K562 (cell line): ENCODE measurements at regions not wholly inside any gene's neighbourhood (a gene's known extent, or its start where the extent isn't known, plus 50 kb on each side); places are given as distances from the start of the nearest gene placed in this dataset.

Source experiments
- ATAC-seq: fragments of 200-7000 bp; cut with Tn5 transposase; 3 replicates; pipeline ENCODE4 v1.9.1; 2020; ENCODE audit warnings: moderate library complexity
- BruUV-seq: library from RNA; stranded (reverse); fragments of 400-500 nt; replicated peaks from 2 replicates; lab custom pipeline; 2021; lab: Mats Ljungman, UMichigan
- CTCF ChIA-PET: fragments of 300-600 bp; formaldehyde crosslinking; extraction: SDS; loops from one replicate; lab custom pipeline; 2021; ENCODE audit warnings: low intra/inter-chr PET ratio; lab: Yijun Ruan, JAX
- POLR2A ChIA-PET: fragments of 300-600, 350-650 bp; sonication (Branson Sonifier 250); formaldehyde crosslinking; extraction: SDS; loops from one replicate; lab custom pipeline; 2021; ENCODE audit warnings: antibody characterized with exemption, inconsistent platforms; lab: Yijun Ruan, JAX
- DNase-seq, 4 experiments: peaks; one replicate each; pipeline versions ENCODE4 v3.0.0 to v3.0.0-alpha.2; 2011 to 2018; ENCODE audit warnings: low spot score in 3 of 4, mixed read lengths in 3 of 4; ENCODE audit errors: extremely low read depth in 1 of 4
- FAIRE-seq: peaks from 2 replicates; lab custom pipeline; 2011; peaks lifted over from hg19 to GRCh38; lab: Jason Lieb, UNC
- H2AFZ ChIP-seq: 2 replicates; pipeline ENCODE4 v1.6.0; 2011; ENCODE audit warnings: low read depth, low read length, control low read depth, inconsistent platforms
- H3K27ac ChIP-seq: fragments of 200-600 bp; 3 replicates; pipeline ENCODE4 v1.8.0; 2011; ENCODE audit warnings: low read depth, mild to moderate bottlenecking, control low read depth, inconsistent platforms, low read length, moderate library complexity, mixed read lengths; ENCODE audit errors: extremely low read depth
- H3K27me3 ChIP-seq, 2 experiments: fragments of 300-600 bp in 1 of 2; 2 replicates in 1 of 2; 3 replicates in 1 of 2; pipeline versions ENCODE4 v1.6.0 to v1.8.0; 2011; ENCODE audit warnings: inconsistent platforms in 2 of 2, low read length in 2 of 2, mild to moderate bottlenecking in 1 of 2, mixed read lengths in 1 of 2, moderate library complexity in 1 of 2; ENCODE audit not compliant: control insufficient read depth in 2 of 2, insufficient read depth in 2 of 2
- H3K36me3 ChIP-seq: fragments of 300-600 bp; 3 replicates; pipeline ENCODE4 v1.8.0; 2011; ENCODE audit warnings: mild to moderate bottlenecking, low read length, inconsistent platforms; ENCODE audit not compliant: control insufficient read depth, insufficient read depth
- H3K4me1 ChIP-seq, 2 experiments: fragments of 200-600 bp in 1 of 2; replicated peaks in 1 of 2; 2 replicates in 1 of 2; 3 replicates in 1 of 2; pipeline versions ENCODE4 v1.5.1 to v1.8.0; 2011; ENCODE audit warnings: inconsistent platforms in 2 of 2, low read length in 2 of 2, mild to moderate bottlenecking in 1 of 2, mixed read lengths in 1 of 2, moderate library complexity in 1 of 2; ENCODE audit not compliant: control insufficient read depth in 2 of 2, insufficient read depth in 2 of 2
- H3K4me2 ChIP-seq: 2 replicates; pipeline ENCODE4 v1.6.1; 2011; ENCODE audit warnings: low read length, control low read depth, inconsistent platforms, mixed read lengths; ENCODE audit not compliant: insufficient read depth
- H3K4me3 ChIP-seq: fragments of 200-600 bp; sonication (generic), shearing (Covaris generic); 2 replicates; pipeline ENCODE4 v1.5.1; 2016; ENCODE audit warnings: control low read depth, inconsistent platforms
- H3K79me2 ChIP-seq: fragments of 200-600 bp; 3 replicates; pipeline ENCODE4 v1.8.0; 2011; ENCODE audit warnings: low read length, inconsistent platforms; ENCODE audit not compliant: control insufficient read depth, insufficient read depth
- H3K9ac ChIP-seq, 2 experiments: 2 replicates each; pipeline versions ENCODE4 v1.6.0 to v1.6.1; 2011; ENCODE audit warnings: low read depth in 2 of 2, low read length in 2 of 2, control low read depth in 1 of 2, inconsistent platforms in 1 of 2, mild to moderate bottlenecking in 1 of 2, mixed read lengths in 1 of 2; ENCODE audit not compliant: insufficient read depth in 1 of 2
- H3K9me1 ChIP-seq: one replicate; pipeline ENCODE4 v1.6.0; 2011; ENCODE audit warnings: inconsistent platforms, mild to moderate bottlenecking, low read length, moderate library complexity; ENCODE audit not compliant: control insufficient read depth, insufficient read depth
- H3K9me3 ChIP-seq: replicated peaks from 2 replicates; pipeline ENCODE4 v1.5.1; 2011; ENCODE audit warnings: low read depth, low read length, inconsistent platforms; ENCODE audit not compliant: control insufficient read depth, insufficient read depth
- H4K20me1 ChIP-seq: replicated peaks from 2 replicates; pipeline ENCODE4 v1.6.1; 2011; ENCODE audit warnings: low read length, inconsistent platforms, mixed read lengths; ENCODE audit not compliant: control insufficient read depth, insufficient read depth
- C11orf30 ChIP-seq: fragments of 450-650 bp; IDR thresholded peaks from 2 replicates; pipeline ENCODE4 v1.6.1; 2016; ENCODE audit warnings: low read depth, mild to moderate bottlenecking
- DMBX1 ChIP-seq: fragments of 250-450 bp; sonication (Bioruptor Pico); IDR thresholded peaks from 2 replicates; pipeline ENCODE4 v1.8.0; 2022; ENCODE audit warnings: inconsistent platforms, mild to moderate bottlenecking, moderate library complexity, borderline replicate concordance
- MAFF ChIP-seq: IDR thresholded peaks from 2 replicates; pipeline ENCODE4 v1.6.1; 2012; ENCODE audit warnings: low read length, improper control_type of control experiment
- MAFG ChIP-seq: fragments of 450-650 bp; conservative IDR thresholded peaks from 2 replicates; pipeline ENCODE4 v1.6.1; 2016; ENCODE audit warnings: missing genetic modification characterization, missing compliant biosample characterization
- MAFK ChIP-seq: IDR thresholded peaks from 2 replicates; pipeline ENCODE4 v1.6.1; 2011; ENCODE audit warnings: low read length, improper control_type of control experiment
- MCM2 ChIP-seq: fragments of 450-650 bp; IDR thresholded peaks from 2 replicates; pipeline ENCODE4 v1.6.1; 2017; ENCODE audit warnings: low read depth, mild to moderate bottlenecking
- NR3C1 ChIP-seq: sonication (generic); formaldehyde crosslinking; IDR thresholded peaks from 2 replicates; pipeline ENCODE4 v1.8.1; 2022; ENCODE audit warnings: missing genetic modification reagents
- PRMT5 ChIP-seq: sonication (generic); formaldehyde crosslinking; IDR thresholded peaks from 2 replicates; pipeline ENCODE4 v1.5.0; 2020; ENCODE audit warnings: missing genetic modification reagents
- RHOXF2B ChIP-seq: fragments of 250-450 bp; sonication (Bioruptor Pico); conservative IDR thresholded peaks from 2 replicates; pipeline ENCODE4 v1.5.1; 2021
- SRSF3 ChIP-seq: fragments of 200-400 bp; formaldehyde crosslinking; IDR thresholded peaks from 2 replicates; pipeline ENCODE4 v1.6.1; 2016; ENCODE audit warnings: mild to moderate bottlenecking, low read length, moderate library complexity; ENCODE audit not compliant: insufficient read depth
- ZNF316 ChIP-seq: fragments of 450-650 bp; IDR thresholded peaks from 2 replicates; pipeline ENCODE4 v1.6.1; 2016
- WGBS: fragments of 100-300 bp; shearing (Covaris generic); methylation state at CpG from one replicate; pipeline ENCODE4 v1.1.6; 2016; ENCODE audit warnings: low coverage, mixed read lengths; ENCODE audit not compliant: insufficient coverage; ENCODE audit errors: missing lambda C conversion rate; 5-methylcytosine and 5-hydroxymethylcytosine counted together
- in situ Hi-C: fragments of 300-500 bp; cut with MboI; formaldehyde crosslinking; loops from 4 replicates; pipeline ENCODE4 v1.15.0; 2018; ENCODE audit warnings: inconsistent platforms, mixed read lengths
- intact Hi-C: fragments of 100-400 bp; cut with micrococcal nuclease; formaldehyde crosslinking; loops from 2 replicates; pipeline ENCODE4 v1.14.2; 2022
- TF ChIP-seq, protein P1 (sequence below): fragments of 450-650 bp; IDR thresholded peaks from 2 replicates; pipeline ENCODE4 v1.6.1; 2016; ENCODE audit warnings: mild to moderate bottlenecking
- TF ChIP-seq, protein P2 (sequence below): fragments of 200-800 bp; sonication (Bioruptor generic); IDR thresholded peaks from 2 replicates; pipeline ENCODE4 v1.6.1; 2017; ENCODE audit warnings: missing genetic modification characterization, missing compliant biosample characterization

DNA sequence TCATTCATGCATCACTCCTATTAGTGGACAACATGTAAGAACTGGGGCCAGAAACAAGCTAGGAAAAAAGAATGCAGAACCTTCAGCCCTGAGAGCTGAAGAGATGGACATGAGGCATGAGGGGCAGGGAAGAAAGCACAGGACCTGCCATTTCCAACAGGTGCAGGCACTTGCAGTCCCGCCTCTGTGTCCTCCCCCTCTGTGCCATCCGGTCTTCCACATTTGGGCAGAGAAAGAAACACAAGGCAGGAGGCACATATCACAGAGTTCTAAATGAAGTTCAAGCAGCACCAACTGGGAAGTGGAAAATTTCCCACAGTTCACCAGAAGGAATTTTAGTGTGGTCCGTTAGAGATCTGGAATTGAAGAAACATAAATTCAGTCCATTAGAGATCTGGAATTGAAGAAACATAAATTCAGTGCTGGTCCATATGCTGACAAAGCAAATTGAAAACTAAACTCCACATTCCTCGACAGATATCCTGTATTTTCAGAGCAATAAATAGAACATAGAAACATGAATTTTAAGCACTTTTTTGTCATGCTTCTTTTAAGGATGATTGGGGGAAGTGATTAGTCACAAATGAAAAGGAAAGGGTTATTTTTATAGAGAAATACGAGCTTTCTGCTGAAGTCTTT, 57.2 kb upstream of the DAPP1 start:
- in situ Hi-C loops, result no loop called here
- peaks cover 4 to 5% of the 10 kb centered on the region in 2 experiments; a peak in 3 of 5 replicates for H3K27me3 ChIP-seq
- ChIA-PET POLR2A (no interaction called here), CTCF (no interaction called here)
- no peak for FAIRE-seq
- 0% methylated on average over 5 of the region's 5 CpGs for WGBS
- intact Hi-C loops, result no loop called here
- no peaks in the 10 kb centered on the region for H3K79me2 ChIP-seq
- H4K20me1 ChIP-seq, result no peaks in the 10 kb centered on the region
- H3K9ac ChIP-seq, result no peak overlapping the region
- H3K27ac ChIP-seq, result no peak overlapping the region
- ATAC-seq, result no peak
- DNase-seq, result no peak
- no peak overlapping the region for H3K4me2 ChIP-seq
- BruUV-seq, result no TSS peak
- H3K36me3 ChIP-seq, result no peaks in the 10 kb centered on the region
- no peak overlapping the region for H2AFZ ChIP-seq
- H3K9me3 ChIP-seq, result no peaks in the 10 kb centered on the region
- H3K4me3 ChIP-seq, result no peak overlapping the region
- H3K4me1 ChIP-seq, result no peaks in the 10 kb centered on the region
- TF ChIP-seq SRSF3 (no peak), C11orf30 (peak; percentile 51), DMBX1 (CRISPR knock-in tag) (no peak), RHOXF2B (CRISPR knock-in tag) (no peak), NR3C1 (CRISPR knock-in tag) (no peak), ZNF316 (peak; percentile 67), MCM2 (no peak), PRMT5 (CRISPR knock-in tag) (no peak), MAFK (0 out of 2 replicates have a peak, but pooled peaks have one; percentile 12), MAFG (peak; percentile 30; the same call in 1 of the 2 replicates), MAFF (peak; percentile 41)
- TF ChIP-seq, protein P1, sequence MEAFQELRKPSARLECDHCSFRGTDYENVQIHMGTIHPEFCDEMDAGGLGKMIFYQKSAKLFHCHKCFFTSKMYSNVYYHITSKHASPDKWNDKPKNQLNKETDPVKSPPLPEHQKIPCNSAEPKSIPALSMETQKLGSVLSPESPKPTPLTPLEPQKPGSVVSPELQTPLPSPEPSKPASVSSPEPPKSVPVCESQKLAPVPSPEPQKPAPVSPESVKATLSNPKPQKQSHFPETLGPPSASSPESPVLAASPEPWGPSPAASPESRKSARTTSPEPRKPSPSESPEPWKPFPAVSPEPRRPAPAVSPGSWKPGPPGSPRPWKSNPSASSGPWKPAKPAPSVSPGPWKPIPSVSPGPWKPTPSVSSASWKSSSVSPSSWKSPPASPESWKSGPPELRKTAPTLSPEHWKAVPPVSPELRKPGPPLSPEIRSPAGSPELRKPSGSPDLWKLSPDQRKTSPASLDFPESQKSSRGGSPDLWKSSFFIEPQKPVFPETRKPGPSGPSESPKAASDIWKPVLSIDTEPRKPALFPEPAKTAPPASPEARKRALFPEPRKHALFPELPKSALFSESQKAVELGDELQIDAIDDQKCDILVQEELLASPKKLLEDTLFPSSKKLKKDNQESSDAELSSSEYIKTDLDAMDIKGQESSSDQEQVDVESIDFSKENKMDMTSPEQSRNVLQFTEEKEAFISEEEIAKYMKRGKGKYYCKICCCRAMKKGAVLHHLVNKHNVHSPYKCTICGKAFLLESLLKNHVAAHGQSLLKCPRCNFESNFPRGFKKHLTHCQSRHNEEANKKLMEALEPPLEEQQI, result no peak
- TF ChIP-seq, protein P2, sequence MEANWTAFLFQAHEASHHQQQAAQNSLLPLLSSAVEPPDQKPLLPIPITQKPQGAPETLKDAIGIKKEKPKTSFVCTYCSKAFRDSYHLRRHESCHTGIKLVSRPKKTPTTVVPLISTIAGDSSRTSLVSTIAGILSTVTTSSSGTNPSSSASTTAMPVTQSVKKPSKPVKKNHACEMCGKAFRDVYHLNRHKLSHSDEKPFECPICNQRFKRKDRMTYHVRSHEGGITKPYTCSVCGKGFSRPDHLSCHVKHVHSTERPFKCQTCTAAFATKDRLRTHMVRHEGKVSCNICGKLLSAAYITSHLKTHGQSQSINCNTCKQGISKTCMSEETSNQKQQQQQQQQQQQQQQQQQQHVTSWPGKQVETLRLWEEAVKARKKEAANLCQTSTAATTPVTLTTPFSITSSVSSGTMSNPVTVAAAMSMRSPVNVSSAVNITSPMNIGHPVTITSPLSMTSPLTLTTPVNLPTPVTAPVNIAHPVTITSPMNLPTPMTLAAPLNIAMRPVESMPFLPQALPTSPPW (CRISPR knock-in tag), result no peak
- H3K9me1 ChIP-seq, result no peaks in the 10 kb centered on the region
